AG10803 (cell line): ENCODE measurements at regions not wholly inside any gene's neighbourhood (a gene's known extent, or its start where the extent isn't known, plus 50 kb on each side); places are given as distances from the start of the nearest gene placed in this dataset.
"Not testable (repeated sequence)": the region's sequence is repeated elsewhere in the genome, so short reads cannot be mapped to it uniquely, and the experiment has no call there.

ENCODE experiments used
- DNase-seq: peaks from one replicate; pipeline ENCODE4 v3.0.0; 2010; ENCODE audit warnings: low read depth
- H3K4me3 ChIP-seq: 2 replicates; pipeline ENCODE4 v1.5.1; 2011; ENCODE audit warnings: mild to moderate bottlenecking, low read length, control low read depth
- CTCF ChIP-seq: conservative IDR thresholded peaks from 2 replicates; pipeline ENCODE4 v1.5.1; 2011; ENCODE audit warnings: mild to moderate bottlenecking, low read length, control low read depth, inconsistent platforms

GRCh38 chr2:76697439-76697838 lies 824.7 kb downstream of the LRRTM4 start:
- DNase-seq, H3K4me3 ChIP-seq: not testable (repeated sequence)

GRCh38 chr2:76692908-76693307 lies 829.3 kb downstream of the LRRTM4 start:
- no peak for DNase-seq
- H3K4me3 ChIP-seq = no peak overlapping the region
- no peak for TF ChIP-seq CTCF

- H3K4me3 ChIP-seq = no peak overlapping the region
- DNase-seq = no peak
- no peak for TF ChIP-seq CTCF
These were observed 833.4 kb downstream of the LRRTM4 start for GRCh38 chr2:76688732-76689131.

GRCh38 chr2:76687923-76688322 lies 834.3 kb downstream of the LRRTM4 start:
- no peak for TF ChIP-seq CTCF
- no peak for DNase-seq
- no peak overlapping the region for H3K4me3 ChIP-seq

GRCh38 chr2:76684756-76685155 lies 837.4 kb downstream of the LRRTM4 start:
- H3K4me3 ChIP-seq = no peak overlapping the region
- no peak for TF ChIP-seq CTCF
- DNase-seq = no peak

GRCh38 chr2:76679025-76679396 lies 843.2 kb downstream of the LRRTM4 start:
- no peak for TF ChIP-seq CTCF
- no peak for DNase-seq
- H3K4me3 ChIP-seq = no peak overlapping the region

GRCh38 chr2:76678383-76679024 lies 843.7 kb downstream of the LRRTM4 start:
- no peak for TF ChIP-seq CTCF
- DNase-seq = no peak

GRCh38 chr2:76675212-76675611 lies 847.0 kb downstream of the LRRTM4 start:
- no peak overlapping the region for H3K4me3 ChIP-seq
- no peak for DNase-seq
- TF ChIP-seq CTCF = no peak

More at GRCh38 chr2:76678383-76679024, 843.7 kb downstream of the LRRTM4 start:
- H3K4me3 ChIP-seq = no peak overlapping the region
